ENCODE measurements at regions not wholly inside any gene's neighbourhood (a gene's known extent, or its start where the extent isn't known, plus 50 kb on each side); places are given as distances from the start of the nearest gene placed in this dataset.

DNA sequence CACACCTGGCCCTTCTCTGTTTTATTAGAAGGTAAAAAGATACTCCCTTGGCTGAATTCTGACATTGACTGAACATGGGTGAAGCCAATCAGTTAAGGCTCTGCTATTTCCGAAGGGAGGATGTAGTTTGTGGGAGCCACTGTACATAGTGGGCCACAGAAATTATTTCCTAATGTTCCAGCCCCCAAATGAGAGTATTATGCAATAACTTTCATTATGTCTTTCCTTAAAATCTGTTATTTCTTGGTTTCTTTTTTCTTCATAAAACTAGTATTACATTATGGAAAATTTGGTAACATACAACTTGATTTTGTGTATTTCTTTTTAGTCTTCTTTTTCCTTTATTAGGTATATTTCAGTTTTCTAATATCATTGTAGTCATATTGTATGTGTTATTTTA is 51.9 kb upstream of the EP300 start:
- Histone ChIP-seq H3K4me3 (replicated peaks; ENCODE audit: insufficient read depth, low read length) (no peak overlapping the region), H3K27ac (replicated peaks) (no peak overlapping the region), H3K27me3 (ENCODE audit: insufficient read depth, poor library complexity, severe bottlenecking) (no peaks in the 10 kb centered on the region)
- TF ChIP-seq GABPA (IDR thresholded peaks at IDR 0.05; ENCODE audit: low read depth): no peak
- TF ChIP-seq, protein P1, sequence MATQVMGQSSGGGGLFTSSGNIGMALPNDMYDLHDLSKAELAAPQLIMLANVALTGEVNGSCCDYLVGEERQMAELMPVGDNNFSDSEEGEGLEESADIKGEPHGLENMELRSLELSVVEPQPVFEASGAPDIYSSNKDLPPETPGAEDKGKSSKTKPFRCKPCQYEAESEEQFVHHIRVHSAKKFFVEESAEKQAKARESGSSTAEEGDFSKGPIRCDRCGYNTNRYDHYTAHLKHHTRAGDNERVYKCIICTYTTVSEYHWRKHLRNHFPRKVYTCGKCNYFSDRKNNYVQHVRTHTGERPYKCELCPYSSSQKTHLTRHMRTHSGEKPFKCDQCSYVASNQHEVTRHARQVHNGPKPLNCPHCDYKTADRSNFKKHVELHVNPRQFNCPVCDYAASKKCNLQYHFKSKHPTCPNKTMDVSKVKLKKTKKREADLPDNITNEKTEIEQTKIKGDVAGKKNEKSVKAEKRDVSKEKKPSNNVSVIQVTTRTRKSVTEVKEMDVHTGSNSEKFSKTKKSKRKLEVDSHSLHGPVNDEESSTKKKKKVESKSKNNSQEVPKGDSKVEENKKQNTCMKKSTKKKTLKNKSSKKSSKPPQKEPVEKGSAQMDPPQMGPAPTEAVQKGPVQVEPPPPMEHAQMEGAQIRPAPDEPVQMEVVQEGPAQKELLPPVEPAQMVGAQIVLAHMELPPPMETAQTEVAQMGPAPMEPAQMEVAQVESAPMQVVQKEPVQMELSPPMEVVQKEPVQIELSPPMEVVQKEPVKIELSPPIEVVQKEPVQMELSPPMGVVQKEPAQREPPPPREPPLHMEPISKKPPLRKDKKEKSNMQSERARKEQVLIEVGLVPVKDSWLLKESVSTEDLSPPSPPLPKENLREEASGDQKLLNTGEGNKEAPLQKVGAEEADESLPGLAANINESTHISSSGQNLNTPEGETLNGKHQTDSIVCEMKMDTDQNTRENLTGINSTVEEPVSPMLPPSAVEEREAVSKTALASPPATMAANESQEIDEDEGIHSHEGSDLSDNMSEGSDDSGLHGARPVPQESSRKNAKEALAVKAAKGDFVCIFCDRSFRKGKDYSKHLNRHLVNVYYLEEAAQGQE (IDR thresholded peaks at IDR 0.05; ENCODE audit: insufficient replicate concordance, low read depth): no peak
- TF ChIP-seq, protein P2, sequence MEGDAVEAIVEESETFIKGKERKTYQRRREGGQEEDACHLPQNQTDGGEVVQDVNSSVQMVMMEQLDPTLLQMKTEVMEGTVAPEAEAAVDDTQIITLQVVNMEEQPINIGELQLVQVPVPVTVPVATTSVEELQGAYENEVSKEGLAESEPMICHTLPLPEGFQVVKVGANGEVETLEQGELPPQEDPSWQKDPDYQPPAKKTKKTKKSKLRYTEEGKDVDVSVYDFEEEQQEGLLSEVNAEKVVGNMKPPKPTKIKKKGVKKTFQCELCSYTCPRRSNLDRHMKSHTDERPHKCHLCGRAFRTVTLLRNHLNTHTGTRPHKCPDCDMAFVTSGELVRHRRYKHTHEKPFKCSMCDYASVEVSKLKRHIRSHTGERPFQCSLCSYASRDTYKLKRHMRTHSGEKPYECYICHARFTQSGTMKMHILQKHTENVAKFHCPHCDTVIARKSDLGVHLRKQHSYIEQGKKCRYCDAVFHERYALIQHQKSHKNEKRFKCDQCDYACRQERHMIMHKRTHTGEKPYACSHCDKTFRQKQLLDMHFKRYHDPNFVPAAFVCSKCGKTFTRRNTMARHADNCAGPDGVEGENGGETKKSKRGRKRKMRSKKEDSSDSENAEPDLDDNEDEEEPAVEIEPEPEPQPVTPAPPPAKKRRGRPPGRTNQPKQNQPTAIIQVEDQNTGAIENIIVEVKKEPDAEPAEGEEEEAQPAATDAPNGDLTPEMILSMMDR (IDR thresholded peaks at IDR 0.05; ENCODE audit: insufficient read depth, low read length): no peak
- TF ChIP-seq POLR2AphosphoS5 (IDR thresholded peaks at IDR 0.05; ENCODE audit: low read depth): no peak
- no peak for TF ChIP-seq SPI1 (IDR thresholded peaks at IDR 0.05; ENCODE audit: borderline replicate concordance, low read depth)
- DNase-seq (ENCODE audit: low read depth in 1 of 2, low spot score in 1 of 2): no peak

DNA sequence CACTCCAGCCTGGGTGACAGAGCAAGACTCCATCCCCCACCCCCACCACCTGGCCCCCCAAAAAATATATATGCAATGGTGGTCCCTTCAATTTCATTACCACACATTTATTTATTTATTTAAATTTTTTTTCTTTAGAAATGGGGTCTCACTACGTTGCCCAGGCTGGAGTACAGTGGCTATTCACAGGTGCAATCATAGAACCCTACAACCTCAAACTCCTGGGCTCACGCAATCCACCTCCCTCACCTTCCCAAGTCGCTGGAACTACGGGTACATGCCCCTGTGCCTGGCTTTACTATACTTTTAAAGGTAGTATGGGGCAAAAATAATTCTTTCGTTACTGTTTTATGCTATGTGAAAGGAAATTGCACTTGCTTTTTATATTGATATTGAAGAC is 50.9 kb upstream of the EP300 start:
- no peaks in the 10 kb centered on the region for H3K27me3 ChIP-seq (ENCODE audit: insufficient read depth, poor library complexity, severe bottlenecking)
- no peak overlapping the region for H3K27ac ChIP-seq (replicated peaks)
- TF ChIP-seq GABPA (IDR thresholded peaks at IDR 0.05; ENCODE audit: low read depth): no peak
- H3K4me3 ChIP-seq (replicated peaks; ENCODE audit: insufficient read depth, low read length): no peak overlapping the region
- DNase-seq (ENCODE audit: low read depth in 1 of 2, low spot score in 1 of 2): no peak
